ENCODE measurements at regions not wholly inside any gene's neighbourhood (a gene's known extent, or its start where the extent isn't known, plus 50 kb on each side); places are given as distances from the start of the nearest gene placed in this dataset.

- TF ChIP-seq, protein P1, sequence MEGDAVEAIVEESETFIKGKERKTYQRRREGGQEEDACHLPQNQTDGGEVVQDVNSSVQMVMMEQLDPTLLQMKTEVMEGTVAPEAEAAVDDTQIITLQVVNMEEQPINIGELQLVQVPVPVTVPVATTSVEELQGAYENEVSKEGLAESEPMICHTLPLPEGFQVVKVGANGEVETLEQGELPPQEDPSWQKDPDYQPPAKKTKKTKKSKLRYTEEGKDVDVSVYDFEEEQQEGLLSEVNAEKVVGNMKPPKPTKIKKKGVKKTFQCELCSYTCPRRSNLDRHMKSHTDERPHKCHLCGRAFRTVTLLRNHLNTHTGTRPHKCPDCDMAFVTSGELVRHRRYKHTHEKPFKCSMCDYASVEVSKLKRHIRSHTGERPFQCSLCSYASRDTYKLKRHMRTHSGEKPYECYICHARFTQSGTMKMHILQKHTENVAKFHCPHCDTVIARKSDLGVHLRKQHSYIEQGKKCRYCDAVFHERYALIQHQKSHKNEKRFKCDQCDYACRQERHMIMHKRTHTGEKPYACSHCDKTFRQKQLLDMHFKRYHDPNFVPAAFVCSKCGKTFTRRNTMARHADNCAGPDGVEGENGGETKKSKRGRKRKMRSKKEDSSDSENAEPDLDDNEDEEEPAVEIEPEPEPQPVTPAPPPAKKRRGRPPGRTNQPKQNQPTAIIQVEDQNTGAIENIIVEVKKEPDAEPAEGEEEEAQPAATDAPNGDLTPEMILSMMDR (conservative IDR thresholded peaks at IDR 0.05) = no peak
- Mint-ChIP-seq H3K27ac (no peak overlapping the region), H3K27me3 (no peaks in the 10 kb centered on the region), H3K4me1 (ENCODE audit: unreplicated experiment) (no peaks in the 10 kb centered on the region), H3K4me3 (no peak overlapping the region), H3K36me3 (no peaks in the 10 kb centered on the region), H3K9me3 (no peaks in the 10 kb centered on the region)
- DNase-seq (ENCODE audit: extremely low spot score, unreplicated experiment) = no peak
These were observed 113.7 kb upstream of the DHX40 start for GRCh38 chr17:59451706-59452105.

DNA sequence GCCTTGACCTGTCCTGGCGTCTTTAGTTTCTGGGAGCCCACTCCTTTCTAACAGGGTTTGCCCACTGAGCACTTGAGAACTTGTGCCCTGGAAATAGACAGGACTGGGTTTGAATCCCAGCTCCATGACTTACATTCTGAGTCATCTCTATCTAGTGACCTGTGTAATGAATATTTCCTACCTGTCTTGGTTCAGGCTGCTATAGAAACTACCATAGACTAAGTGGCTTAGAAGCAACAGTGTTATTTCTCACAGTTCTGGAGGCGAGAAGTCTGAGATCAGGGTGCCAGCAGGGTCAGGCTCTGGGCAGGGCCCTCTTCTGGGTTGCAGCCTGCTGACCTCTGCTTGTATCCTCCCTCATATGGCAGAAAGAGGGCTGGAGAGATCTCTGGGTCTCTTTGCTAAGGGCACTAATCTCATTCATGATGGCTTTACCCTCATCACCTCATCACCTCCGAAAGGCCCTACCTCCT, 110.7 kb upstream of the DHX40 start:
- TF ChIP-seq, protein P1 (conservative IDR thresholded peaks at IDR 0.05) = no peak
- DNase-seq (ENCODE audit: extremely low spot score, unreplicated experiment) = no peak
- Mint-ChIP-seq H3K27ac (no peak overlapping the region), H3K4me3 (no peak overlapping the region), H3K27me3 (no peaks in the 10 kb centered on the region), H3K4me1 (ENCODE audit: unreplicated experiment) (no peaks in the 10 kb centered on the region), H3K36me3 (no peaks in the 10 kb centered on the region), H3K9me3 (no peaks in the 10 kb centered on the region)

DNA sequence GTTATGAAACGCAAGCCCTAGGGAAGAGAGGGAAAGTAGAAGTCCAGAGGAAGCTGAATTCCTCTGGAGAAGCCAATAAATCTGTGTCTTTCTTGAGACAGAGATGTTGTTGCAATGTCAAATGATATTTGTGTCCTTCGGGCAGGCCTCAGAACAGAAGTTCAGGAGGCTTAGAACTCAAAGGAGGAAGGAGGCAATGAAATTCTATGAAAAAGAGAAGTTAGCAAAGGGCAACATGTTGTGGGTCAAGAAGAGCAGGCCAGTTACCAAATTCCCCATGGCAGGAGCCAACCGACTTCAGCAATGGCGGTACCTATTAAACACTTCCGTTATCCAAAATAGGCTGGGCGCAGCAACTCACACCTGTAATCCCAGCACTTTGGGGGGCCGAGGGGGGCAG, 109.0 kb upstream of the DHX40 start:
- Mint-ChIP-seq H3K9me3 (no peaks in the 10 kb centered on the region), H3K27ac (no peak overlapping the region), H3K4me3 (no peak overlapping the region), H3K27me3 (no peaks in the 10 kb centered on the region), H3K4me1 (ENCODE audit: unreplicated experiment) (no peaks in the 10 kb centered on the region), H3K36me3 (no peaks in the 10 kb centered on the region)
- TF ChIP-seq, protein P1 (conservative IDR thresholded peaks at IDR 0.05) = no peak
- DNase-seq (ENCODE audit: extremely low spot score, unreplicated experiment) = no peak

GRCh38 chr17:59456923-59457615, 108.3 kb upstream of the DHX40 start:
- Mint-ChIP-seq H3K27ac (no peak overlapping the region), H3K9me3 (no peaks in the 10 kb centered on the region), H3K36me3 (no peaks in the 10 kb centered on the region), H3K27me3 (no peaks in the 10 kb centered on the region), H3K4me1 (ENCODE audit: unreplicated experiment) (no peaks in the 10 kb centered on the region), H3K4me3 (no peak overlapping the region)
- no peak for DNase-seq (ENCODE audit: extremely low spot score, unreplicated experiment)
- TF ChIP-seq, protein P1 (conservative IDR thresholded peaks at IDR 0.05) = no peak

GRCh38 chr17:59462385-59462784, 103.0 kb upstream of the DHX40 start:
- TF ChIP-seq, protein P1 (conservative IDR thresholded peaks at IDR 0.05) = no peak
- Mint-ChIP-seq H3K27me3 (no peaks in the 10 kb centered on the region), H3K9me3 (no peaks in the 10 kb centered on the region), H3K4me1 (ENCODE audit: unreplicated experiment) (no peaks in the 10 kb centered on the region), H3K27ac (no peak overlapping the region), H3K4me3 (no peak overlapping the region), H3K36me3 (no peaks in the 10 kb centered on the region)
- DNase-seq (ENCODE audit: extremely low spot score, unreplicated experiment) = no peak
